Activated T-cell treated with anti-CD3 and anti-CD28 coated beads, Interleukin-2, amount 50 U/mL, for 24 hours (primary cell): ENCODE measurements at regions not wholly inside any gene's neighbourhood (a gene's known extent, or its start where the extent isn't known, plus 50 kb on each side); places are given as distances from the start of the nearest gene placed in this dataset.
"Not testable (repeated sequence)": the region's sequence is repeated elsewhere in the genome, so short reads cannot be mapped to it uniquely, and the experiment has no call there.

Experiments used
- DNase-seq: peaks from one replicate; pipeline ENCODE4 v3.0.0-alpha.2; 2020
- H3K27ac Mint-ChIP-seq: 2 replicates; pipeline ENCODE4 v1.8.0; 2020; ENCODE audit warnings: mild to moderate bottlenecking, mixed read lengths
- H3K27me3 Mint-ChIP-seq: 2 replicates; pipeline ENCODE4 v1.8.0; 2020; ENCODE audit warnings: mixed read lengths
- H3K36me3 Mint-ChIP-seq: 2 replicates; pipeline ENCODE4 v1.8.0; 2020; ENCODE audit warnings: low read depth, mixed read lengths
- H3K4me1 Mint-ChIP-seq: 2 replicates; pipeline ENCODE4 v1.8.0; 2020; ENCODE audit warnings: low read depth, mixed read lengths
- H3K4me3 Mint-ChIP-seq: 2 replicates; pipeline ENCODE4 v1.8.0; 2020; ENCODE audit warnings: mild to moderate bottlenecking, moderate library complexity, mixed read lengths
- H3K9me3 Mint-ChIP-seq: 2 replicates; pipeline ENCODE4 v1.8.0; 2020; ENCODE audit warnings: mixed read lengths

DNA sequence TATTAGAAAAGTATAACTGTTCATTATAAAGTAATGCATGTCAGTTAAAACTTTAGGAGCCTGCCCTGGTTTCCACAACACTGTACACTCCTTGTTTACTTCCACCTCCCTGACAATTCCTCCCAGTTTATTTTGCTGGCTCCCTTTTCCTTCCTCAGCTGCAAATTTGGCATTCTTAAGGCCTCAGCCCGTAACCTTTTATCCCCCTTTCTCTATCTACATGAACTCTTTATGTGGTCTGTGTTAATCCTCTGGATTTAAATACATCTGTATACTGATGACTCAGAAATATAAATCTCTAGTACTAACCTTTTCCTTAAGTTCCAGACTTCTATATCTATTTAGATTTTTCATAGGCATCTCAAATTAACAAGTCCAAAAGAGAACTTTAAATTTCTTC is 143.6 kb downstream of the OTOL1 start:
- Mint-ChIP-seq H3K4me3 (no peak overlapping the region), H3K27me3 (no peaks in the 10 kb centered on the region), H3K9me3 (peaks cover 2% of the 10 kb centered on the region), H3K4me1 (no peaks in the 10 kb centered on the region), H3K36me3 (no peaks in the 10 kb centered on the region), H3K27ac (no peak overlapping the region)
- DNase-seq = no peak

DNA sequence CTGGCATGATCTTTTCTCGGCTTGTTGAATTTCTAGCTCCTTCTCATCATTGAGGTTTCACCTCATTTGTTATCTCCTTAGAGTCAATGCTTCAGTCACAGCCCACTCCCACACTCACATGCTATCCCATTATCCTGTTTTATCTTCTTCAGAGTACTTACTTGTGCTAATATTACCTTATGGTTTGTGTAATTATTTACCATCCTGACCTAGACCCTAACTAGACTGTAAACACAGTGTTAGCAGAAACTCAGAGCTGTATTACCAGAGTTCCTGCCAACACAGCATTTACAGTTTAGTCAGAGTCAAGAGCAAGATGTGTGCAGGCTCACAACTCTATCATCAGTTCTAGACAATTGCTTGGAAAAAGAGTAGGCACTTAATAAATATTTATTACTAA is 144.7 kb downstream of the OTOL1 start:
- Mint-ChIP-seq H3K4me1 (no peaks in the 10 kb centered on the region), H3K27ac (no peak overlapping the region), H3K4me3 (no peak overlapping the region), H3K27me3 (no peaks in the 10 kb centered on the region), H3K9me3 (peaks cover 4% of the 10 kb centered on the region), H3K36me3 (no peaks in the 10 kb centered on the region)
- DNase-seq = no peak

DNA sequence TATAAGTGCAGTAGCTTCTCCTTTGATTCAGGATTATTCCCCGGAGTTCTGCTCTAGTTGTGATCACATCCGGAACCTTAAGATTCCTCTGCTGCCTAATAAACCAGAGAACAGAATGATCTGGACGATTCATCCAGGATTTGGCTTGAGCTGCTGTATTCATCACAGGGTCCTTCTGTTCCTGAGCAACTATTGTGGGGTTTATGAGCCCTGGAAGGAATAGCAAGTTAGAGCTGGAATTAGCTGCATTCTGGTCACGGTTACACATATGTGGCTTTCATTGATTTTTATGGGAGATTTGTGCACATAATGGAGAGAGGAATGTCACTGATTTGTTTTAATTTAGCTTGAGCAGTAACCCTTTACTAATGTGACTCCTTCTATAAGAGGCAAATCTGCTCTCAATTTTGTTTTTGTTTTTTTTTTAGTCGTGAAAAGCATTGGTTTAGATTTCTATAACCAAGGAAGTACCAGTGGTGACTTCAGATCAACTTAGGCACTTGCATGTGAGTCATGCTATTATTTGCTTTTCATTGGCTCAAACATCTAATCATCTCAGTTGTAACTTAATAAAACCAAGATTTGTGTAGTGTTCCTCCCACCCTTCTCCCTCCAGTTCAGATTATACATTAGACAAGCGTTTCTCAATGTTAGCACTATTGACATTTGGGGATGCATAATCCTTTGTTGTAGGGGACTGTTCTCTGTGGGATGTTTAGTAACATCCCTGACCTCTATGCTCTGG is 148.5 kb downstream of the OTOL1 start:
- Mint-ChIP-seq H3K4me1 (no peaks in the 10 kb centered on the region), H3K4me3 (no peak overlapping the region), H3K9me3 (peaks cover 4% of the 10 kb centered on the region), H3K27ac (no peak overlapping the region), H3K27me3 (no peaks in the 10 kb centered on the region), H3K36me3 (no peaks in the 10 kb centered on the region)
- no peak for DNase-seq

DNA sequence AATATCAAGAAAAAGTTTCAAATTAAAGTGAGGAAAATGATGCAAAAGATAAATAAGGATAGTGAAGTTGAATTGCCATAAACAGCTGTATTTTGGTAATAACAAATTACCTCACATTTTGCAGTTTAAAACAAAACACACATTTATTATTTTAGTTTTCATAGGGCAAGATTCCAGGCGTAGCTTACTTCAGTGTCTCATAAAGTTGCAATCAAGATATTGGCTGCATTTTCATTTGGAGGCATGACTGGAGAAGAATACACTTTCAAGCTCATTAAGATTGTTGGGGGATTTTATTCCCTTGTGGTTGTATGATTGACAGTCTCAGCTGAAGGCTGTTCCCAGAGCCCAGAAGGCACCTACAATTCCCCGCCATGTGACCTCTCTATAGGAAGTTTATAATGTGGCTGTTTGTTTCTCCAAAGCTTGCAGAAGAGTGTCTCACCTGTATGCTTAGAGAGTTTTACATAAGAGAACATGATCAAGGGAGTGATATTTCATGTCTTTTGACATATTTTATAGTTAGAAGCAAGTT is 151.4 kb downstream of the OTOL1 start:
- Mint-ChIP-seq H3K27ac (no peak overlapping the region), H3K4me3 (no peak overlapping the region), H3K9me3 (peaks cover 5% of the 10 kb centered on the region), H3K4me1 (no peaks in the 10 kb centered on the region), H3K27me3 (no peaks in the 10 kb centered on the region), H3K36me3 (no peaks in the 10 kb centered on the region)
- no peak for DNase-seq

DNA sequence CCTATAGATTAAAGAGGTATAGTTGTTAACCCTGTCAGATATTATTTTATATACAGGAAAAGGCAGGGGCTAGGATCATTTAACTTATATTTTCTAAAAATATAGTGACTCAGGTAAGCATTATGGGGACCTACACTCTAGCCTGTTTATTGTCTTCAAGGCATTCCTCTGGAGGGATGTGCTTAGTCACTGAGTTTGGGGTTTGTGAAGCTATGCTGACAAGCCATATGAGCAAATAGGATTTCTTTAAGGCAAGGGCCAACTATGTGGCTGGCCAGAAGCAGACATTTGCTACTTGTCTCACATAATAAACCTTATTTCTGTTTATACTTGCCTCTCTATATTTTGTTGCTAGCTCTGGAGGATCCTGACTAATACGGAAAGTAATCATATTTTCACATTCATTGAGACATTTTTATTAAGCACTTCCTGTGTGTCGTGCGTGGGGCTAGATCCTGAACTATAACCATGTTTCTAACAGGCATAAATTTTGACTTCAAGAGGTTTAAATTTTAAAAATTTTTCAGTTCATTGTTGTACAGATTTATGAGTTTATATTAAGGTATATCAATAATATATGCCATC is 153.4 kb downstream of the OTOL1 start:
- no peaks in the 10 kb centered on the region for H3K27me3 Mint-ChIP-seq
- no peaks in the 10 kb centered on the region for H3K4me1 Mint-ChIP-seq
- H3K9me3 Mint-ChIP-seq = peaks cover 5% of the 10 kb centered on the region
- no peak overlapping the region for H3K4me3 Mint-ChIP-seq
- no peak for DNase-seq
- no peaks in the 10 kb centered on the region for H3K36me3 Mint-ChIP-seq
- H3K27ac Mint-ChIP-seq = no peak overlapping the region

DNA sequence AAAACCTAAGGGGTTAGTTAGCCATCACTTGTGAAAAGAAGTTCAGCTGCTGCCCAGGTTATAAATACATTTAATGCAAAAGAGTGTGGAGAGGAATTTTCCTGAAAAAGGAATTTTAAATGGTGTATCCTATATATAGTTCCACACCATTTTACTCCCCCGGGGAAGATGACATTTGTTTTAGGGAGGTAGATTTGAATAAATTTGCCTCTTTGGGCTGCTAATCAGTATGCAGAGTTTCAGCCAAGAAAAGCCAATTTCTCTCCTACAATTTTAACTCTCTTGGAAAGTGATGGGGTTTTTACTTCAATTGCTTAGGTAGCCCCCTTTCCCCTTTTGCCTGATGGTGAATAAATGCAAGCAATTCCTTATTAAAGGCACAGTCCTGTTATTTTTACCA is 161.2 kb downstream of the OTOL1 start:
- H3K4me1 Mint-ChIP-seq = no peaks in the 10 kb centered on the region
- no peak overlapping the region for H3K27ac Mint-ChIP-seq
- no peak for DNase-seq
- no peak overlapping the region for H3K4me3 Mint-ChIP-seq
- no peaks in the 10 kb centered on the region for H3K9me3 Mint-ChIP-seq
- no peaks in the 10 kb centered on the region for H3K36me3 Mint-ChIP-seq
- no peaks in the 10 kb centered on the region for H3K27me3 Mint-ChIP-seq

DNA sequence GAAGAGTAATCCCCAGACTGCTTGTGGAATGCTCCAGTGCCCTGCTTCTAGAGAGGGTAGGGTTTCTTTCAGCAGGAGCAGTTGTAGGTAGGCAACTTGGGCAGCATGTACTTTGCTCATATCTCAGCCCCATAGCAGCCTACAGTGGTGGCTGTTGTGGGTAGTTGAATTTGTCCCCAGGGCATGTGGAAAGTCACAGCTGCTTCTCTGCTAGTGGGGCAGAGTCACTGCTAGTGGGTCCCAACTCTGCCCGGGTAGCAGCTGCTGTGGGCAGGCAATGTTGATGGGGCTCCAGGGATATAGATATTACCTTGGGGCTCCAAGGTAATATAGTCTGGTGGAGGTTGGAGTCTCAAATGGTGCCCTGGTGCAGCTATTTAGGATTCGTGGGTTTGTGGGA is 174.5 kb downstream of the OTOL1 start:
- DNase-seq = no peak
- Mint-ChIP-seq H3K9me3 (peaks cover 8% of the 10 kb centered on the region), H3K4me3 (no peak overlapping the region), H3K27ac (no peak overlapping the region), H3K36me3 (no peaks in the 10 kb centered on the region), H3K27me3 (no peaks in the 10 kb centered on the region), H3K4me1 (no peaks in the 10 kb centered on the region)

DNA sequence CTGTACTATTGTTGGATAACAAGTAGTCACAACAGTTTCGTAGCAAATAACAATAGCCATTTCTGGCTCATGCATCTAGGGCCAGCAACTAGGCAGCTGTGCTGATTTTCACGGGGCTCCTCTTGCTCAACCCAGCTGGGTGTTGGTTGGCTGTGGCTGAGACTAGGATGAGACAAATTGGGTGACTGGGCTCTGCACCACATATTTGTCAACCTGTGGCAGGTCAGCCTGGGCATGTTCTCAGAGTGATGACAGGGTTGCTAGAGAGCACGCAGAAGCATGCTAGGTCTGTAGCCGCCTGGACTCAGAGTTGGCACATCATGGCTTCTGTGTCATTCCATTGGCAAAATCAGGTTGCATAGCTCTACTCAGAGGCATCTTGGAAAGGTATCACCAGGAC is 175.9 kb downstream of the OTOL1 start:
- Mint-ChIP-seq H3K9me3 (peaks cover 8% of the 10 kb centered on the region), H3K4me1 (no peaks in the 10 kb centered on the region), H3K4me3 (no peak overlapping the region), H3K36me3 (no peaks in the 10 kb centered on the region), H3K27me3 (no peaks in the 10 kb centered on the region), H3K27ac (no peak overlapping the region)
- no peak for DNase-seq

DNA sequence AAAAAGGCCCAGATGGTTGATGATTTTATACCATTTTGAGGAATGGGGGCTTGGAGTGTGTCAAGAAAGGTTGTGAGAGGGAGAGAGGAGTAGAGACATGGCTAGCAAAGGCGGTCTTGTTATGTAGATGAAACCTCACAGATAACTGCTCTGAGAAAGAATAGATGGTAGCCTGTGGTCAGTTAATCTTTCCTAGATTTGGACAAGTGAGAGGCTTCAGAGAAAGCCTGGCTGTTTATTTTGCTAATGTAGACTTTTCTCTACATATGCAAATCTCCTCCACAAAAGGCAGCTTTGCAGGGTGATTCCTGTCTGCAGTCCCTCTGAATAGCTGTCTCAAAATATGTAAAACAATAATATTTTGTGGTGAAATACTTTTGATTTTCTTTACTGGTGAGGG is 177.3 kb downstream of the OTOL1 start:
- H3K9me3 Mint-ChIP-seq = peaks cover 8% of the 10 kb centered on the region
- no peak overlapping the region for H3K27ac Mint-ChIP-seq
- H3K27me3 Mint-ChIP-seq = no peaks in the 10 kb centered on the region
- H3K4me1 Mint-ChIP-seq = no peaks in the 10 kb centered on the region
- DNase-seq = no peak
- H3K36me3 Mint-ChIP-seq = no peaks in the 10 kb centered on the region
- no peak overlapping the region for H3K4me3 Mint-ChIP-seq

DNA sequence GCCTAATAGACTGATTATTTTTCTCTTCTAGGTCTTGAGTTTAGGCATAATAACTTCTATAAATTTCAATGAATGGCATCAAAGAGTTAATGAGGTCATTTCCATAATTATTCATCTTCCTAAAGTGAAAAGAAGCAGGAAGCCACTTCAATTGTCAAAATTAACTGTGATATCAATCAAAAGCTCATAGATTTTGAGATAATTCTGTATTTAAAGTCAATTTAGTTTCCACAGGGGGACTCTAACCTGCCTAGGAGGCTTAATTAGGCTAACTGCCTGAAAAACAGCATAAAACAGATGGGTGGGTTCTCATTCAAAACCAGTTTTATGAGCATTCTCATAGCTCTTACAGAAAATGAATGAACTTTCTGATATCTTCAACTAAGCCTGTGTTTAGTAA is 177.8 kb downstream of the OTOL1 start:
- Mint-ChIP-seq H3K4me1 (no peaks in the 10 kb centered on the region), H3K36me3 (no peaks in the 10 kb centered on the region), H3K27ac (no peak overlapping the region), H3K9me3 (peaks cover 5% of the 10 kb centered on the region), H3K27me3 (no peaks in the 10 kb centered on the region), H3K4me3 (no peak overlapping the region)
- DNase-seq = no peak

DNA sequence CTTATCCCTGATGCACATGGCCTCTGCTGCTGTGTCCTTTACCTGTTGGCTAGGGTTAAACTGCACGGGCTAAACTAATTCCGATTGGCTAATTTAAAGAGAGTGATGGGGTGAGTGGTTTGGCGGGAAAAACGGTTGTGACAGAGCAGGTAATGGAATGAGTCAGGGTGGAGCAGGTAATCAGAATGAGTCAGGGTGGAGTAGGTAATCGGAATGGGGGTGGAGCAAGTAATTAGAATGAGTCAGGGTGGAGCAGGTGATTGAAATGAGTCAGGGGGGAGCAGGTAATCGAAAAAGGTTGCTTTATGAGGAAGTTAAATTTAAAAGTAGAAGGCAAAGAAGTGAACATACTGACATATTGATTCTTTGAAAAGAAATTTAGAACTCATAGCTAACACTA is 185.2 kb downstream of the OTOL1 start:
- not testable (repeated sequence) for H3K27ac Mint-ChIP-seq, DNase-seq, H3K9me3 Mint-ChIP-seq, H3K27me3 Mint-ChIP-seq, H3K4me3 Mint-ChIP-seq, H3K36me3 Mint-ChIP-seq, H3K4me1 Mint-ChIP-seq

DNA sequence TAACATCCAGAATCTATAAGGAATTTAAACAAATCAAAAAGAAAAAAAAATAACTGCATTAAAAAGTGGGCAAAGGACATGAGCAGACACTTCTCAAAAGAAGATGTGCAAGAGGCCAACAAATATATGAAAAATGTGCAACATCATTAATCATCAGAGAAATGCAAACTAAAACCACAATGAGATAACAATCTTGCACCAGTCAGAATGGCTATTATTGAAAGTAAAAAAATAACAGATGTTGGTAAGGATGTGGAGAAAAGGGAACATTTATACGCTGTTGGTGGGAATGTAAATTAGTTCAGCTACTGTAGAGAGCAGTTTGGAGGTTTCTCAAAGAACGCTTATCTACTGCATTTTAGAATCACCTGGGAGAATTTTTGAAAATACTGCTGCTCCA is 186.1 kb downstream of the OTOL1 start:
- no peaks in the 10 kb centered on the region for H3K4me1 Mint-ChIP-seq
- DNase-seq = no peak
- H3K27me3 Mint-ChIP-seq = no peaks in the 10 kb centered on the region
- H3K4me3 Mint-ChIP-seq = no peak overlapping the region
- H3K9me3 Mint-ChIP-seq = peaks cover 3% of the 10 kb centered on the region
- no peak overlapping the region for H3K27ac Mint-ChIP-seq
- H3K36me3 Mint-ChIP-seq = no peaks in the 10 kb centered on the region

DNA sequence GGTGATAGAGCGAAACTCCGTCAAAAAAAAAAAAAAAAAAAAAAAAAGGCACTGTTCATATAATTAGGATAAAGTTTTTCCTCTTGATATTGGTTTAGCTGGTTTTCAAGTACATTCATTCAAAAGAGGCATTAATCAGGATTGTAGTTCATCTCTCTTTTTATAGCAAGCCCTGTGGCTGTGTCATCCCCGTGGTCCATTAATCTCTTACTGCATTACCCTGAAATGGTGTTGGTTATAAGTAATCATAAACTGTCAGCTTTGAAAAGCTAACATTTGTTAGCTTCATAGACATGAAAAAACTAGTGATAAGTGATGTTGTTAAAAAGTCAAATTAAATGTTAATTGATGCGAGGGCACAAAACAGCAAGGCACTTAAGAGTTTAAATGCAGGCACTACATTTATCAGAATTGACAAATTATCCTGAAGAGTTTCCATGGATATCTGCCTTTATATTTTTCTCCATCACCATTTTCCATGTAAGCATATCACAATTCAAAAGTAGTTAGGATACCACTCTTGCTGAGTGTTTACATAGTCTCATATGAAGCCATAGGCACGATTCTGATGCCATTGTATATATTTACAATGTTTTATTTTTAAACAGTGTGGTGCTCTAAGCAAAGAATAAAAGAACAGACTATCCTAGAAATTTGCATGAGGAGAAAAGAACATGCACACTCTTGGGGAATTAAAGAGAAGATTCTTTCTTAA is 193.1 kb downstream of the OTOL1 start:
- DNase-seq = no peak
- peaks cover 2% of the 10 kb centered on the region for H3K9me3 Mint-ChIP-seq
- H3K4me3 Mint-ChIP-seq = no peak overlapping the region
- no peak overlapping the region for H3K27ac Mint-ChIP-seq
- H3K27me3 Mint-ChIP-seq = no peaks in the 10 kb centered on the region
- no peaks in the 10 kb centered on the region for H3K36me3 Mint-ChIP-seq
- no peaks in the 10 kb centered on the region for H3K4me1 Mint-ChIP-seq

DNA sequence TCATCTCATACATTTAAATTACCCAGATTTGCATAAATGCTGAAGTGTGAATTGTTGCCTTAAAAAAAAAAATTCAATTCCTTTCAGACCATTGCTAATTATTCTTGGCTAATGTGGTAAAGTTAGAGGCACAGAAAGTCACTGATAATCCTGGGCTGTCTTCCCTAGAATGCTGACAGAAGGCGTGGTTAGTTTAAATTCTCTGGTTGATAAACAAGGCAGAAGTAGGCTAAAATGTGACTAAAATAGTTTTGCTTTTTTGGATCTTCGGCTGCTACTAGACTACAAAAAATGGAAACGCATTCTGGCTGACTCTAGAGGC is 193.7 kb downstream of the OTOL1 start:
- Mint-ChIP-seq H3K9me3 (peaks cover 2% of the 10 kb centered on the region), H3K4me3 (no peak overlapping the region), H3K27me3 (no peaks in the 10 kb centered on the region), H3K4me1 (no peaks in the 10 kb centered on the region), H3K27ac (no peak overlapping the region), H3K36me3 (no peaks in the 10 kb centered on the region)
- DNase-seq = no peak

DNA sequence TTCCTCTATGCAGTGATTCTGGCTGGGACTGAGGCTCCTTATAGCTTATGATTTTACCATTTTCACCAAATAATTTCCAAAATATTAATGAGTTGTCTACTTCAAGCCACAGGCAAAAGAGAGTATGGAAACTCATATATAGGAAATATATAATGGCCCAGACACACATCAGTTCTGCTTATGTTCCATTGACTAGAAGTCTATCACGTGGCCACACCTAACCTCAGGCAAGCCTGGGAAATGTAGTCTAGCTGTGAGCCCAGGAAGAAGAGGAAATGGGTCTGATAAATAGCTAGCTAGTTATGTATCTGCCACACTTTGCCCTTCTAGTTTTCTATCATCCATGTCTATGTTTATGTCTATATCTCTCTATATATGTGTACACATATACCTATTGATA is 195.1 kb downstream of the OTOL1 start:
- Mint-ChIP-seq H3K4me1 (no peaks in the 10 kb centered on the region), H3K9me3 (peaks cover 2% of the 10 kb centered on the region), H3K27ac (no peak overlapping the region), H3K27me3 (no peaks in the 10 kb centered on the region), H3K4me3 (no peak overlapping the region), H3K36me3 (no peaks in the 10 kb centered on the region)
- no peak for DNase-seq
